Lung microvascular endothelial cell (primary cell): ENCODE measurements at regions not wholly inside any gene's neighbourhood (a gene's known extent, or its start where the extent isn't known, plus 50 kb on each side); places are given as distances from the start of the nearest gene placed in this dataset.

Experiments used
- DNase-seq, 2 donors: peaks; one replicate each; pipeline versions ENCODE4 v3.0.0 to v3.0.0-alpha.2; 2010; ENCODE audit warnings: low read depth in 2 of 2

GRCh38 chr12:78403681-78404080 is 460.9 kb upstream of the SYT1 start:
- no peak for DNase-seq

DNA sequence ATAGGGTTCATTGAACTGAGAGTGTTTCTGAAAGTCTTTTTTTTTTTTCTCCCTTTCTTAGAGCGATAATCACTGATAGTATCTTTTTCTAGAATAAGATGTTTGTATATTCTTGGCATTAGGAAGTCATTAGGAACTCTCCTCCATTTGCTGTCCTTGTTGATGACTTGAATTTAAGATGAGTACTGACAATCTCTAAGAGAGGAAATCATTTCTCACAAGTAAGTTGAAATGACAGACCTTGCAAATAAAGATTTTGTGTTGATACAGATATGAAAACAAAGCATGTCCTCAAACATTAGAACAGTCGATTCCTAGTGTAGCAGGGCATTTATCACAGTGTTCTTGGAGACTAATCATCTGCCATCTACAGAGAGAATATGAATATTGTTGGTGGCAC is 458.4 kb upstream of the SYT1 start:
- DNase-seq: no peak

DNA sequence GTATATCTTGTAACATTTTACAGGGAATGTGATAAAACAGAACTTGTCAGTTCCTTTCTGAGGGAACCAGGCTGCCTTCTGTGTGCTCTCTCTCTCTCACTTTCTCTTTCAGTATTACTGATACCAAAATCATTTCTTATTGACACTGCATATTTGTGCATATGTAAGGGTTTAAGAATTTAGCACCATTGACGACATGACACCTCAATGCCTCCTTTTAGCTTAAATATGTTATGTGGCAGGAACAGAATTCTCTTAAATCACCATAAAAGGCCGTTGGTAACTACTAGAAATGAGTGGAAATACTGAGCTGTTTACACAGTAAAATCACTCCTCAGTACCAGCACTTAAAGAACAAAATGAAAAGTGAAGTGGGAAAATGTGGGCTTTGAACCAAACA is 457.7 kb upstream of the SYT1 start:
- peak in 1 of 2 donors; percentile 7 for DNase-seq

DNA sequence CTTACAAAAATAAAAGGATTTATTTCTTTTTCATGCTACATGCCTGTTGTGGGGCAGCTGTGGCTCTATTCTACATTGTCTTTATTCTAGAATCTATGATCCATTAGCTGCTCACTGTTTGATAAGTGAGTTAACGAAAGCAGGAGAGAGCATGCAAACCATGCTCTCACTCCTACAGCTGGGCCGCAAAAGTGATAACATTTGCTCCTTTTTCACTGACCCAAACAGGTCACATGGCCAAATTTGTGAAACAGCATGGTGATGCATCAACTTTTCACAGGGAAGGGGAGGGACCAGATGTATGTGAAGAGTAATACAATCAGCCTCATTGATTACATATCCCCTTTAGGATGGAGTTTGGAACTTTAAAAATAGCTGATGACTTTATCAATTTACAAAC is 456.9 kb upstream of the SYT1 start:
- DNase-seq: no peak

DNA sequence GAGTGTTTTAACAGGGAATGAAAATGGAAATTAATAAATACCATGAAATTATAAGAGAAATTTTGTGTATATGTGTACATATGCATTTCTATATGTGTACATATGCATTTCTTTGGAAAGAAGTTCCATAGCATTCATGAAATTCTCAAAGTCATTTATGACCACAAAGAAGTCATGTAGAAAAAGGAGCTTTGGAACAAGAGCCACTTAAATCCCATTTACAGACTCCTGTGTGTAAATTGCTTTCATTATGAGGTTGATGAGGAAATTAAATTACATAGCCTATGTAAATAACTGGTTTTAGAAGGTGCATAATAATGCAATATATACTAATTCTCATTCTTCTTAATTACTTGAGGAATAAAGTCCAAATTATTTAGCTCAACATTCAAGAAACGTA is 450.5 kb upstream of the SYT1 start:
- DNase-seq: no peak

GRCh38 chr12:78418919-78419318 is 445.7 kb upstream of the SYT1 start:
- no peak for DNase-seq

DNA sequence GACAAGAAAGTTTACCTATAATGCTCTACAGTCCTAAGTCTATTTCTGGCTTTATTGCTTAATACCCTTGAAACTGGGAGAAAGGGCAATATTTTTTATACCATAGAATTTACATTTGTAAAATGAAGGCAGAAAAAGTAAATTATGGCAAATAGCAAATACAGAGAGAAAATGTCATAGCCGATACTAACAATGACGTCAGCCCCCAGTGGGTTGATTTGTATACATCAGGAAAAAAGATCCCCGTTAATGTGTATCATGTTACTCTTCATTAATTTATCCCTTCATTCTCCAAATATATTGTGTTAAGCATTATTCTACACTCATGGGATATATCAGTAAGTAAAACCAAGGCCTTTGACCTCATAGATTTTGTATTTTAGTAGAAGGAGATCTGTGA is 445.1 kb upstream of the SYT1 start:
- DNase-seq: no peak

- DNase-seq: no peak
These were observed 443.6 kb upstream of the SYT1 start for GRCh38 chr12:78420991-78421390.

DNA sequence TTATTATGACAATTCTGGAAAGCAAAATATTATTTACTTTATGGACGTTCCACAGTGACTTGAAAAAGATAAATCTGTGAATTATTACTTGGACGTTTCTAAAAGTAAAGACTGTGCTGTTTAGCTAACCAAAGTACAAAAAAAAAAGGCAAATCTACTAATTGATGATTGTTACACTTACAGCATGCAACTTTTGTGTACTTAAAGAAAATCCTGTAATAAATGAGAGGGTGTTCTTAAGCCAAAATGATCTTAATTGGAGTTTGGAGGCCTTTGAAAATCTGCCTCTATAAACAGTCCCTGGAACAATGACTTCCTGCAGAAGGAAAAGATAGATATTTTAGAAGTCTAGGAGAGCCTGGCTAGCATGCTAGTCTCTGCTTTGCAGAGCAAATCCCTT is 434.0 kb upstream of the SYT1 start:
- DNase-seq: no peak

GRCh38 chr12:78431931-78432330 is 432.6 kb upstream of the SYT1 start:
- DNase-seq: no peak

DNA sequence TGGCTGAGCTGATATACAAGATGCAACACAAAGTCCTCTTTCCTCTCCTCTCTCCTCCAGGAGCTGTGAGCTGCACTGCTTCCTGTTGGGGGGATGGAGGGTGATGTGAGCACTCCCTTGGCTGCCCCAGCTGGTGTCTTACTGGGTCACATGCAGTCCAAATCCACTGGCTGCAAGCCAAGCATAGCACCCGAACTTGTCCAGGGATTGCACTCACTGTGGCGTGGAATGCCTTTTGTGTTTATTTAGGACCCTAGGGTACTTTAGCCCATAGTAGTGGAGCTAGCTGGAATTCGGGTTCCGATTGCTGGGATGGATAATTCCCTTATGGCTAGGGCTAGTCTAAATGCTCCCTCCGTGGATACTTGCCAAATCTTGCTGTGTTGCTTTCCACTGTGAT is 424.9 kb upstream of the SYT1 start:
- DNase-seq: no peak

DNA sequence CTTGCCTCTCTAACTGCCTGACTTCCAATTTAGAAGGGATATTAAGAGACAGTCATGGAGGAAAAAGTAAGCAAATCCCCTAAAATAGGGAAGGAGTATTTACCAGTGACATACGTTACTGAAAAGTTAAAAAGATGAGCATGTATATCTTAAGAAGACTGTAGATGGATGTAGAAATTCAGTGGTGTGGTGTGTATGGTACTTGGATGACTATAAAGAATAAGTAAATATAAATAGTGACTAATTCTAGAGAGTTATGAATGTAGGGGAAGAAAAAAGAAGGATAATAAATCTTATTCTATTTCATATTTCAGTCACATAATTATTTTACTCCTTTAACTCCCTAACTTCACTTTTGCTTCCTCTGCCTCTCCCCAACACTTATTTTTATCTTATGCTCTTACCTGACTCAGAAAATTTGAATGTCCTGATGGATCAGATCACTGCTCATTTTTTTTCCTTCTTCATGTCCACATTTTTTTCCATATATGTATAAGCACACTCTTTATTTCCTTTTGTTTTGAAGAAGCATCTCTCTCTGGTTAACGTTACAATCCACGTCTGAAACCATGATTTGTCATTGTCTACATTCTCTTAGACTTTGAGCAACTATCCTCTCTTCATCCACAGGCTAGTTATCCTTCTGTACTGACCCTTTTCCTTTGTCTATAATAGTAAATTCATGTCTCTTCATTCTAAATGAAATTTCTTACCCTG is 422.7 kb upstream of the SYT1 start:
- no peak for DNase-seq

DNA sequence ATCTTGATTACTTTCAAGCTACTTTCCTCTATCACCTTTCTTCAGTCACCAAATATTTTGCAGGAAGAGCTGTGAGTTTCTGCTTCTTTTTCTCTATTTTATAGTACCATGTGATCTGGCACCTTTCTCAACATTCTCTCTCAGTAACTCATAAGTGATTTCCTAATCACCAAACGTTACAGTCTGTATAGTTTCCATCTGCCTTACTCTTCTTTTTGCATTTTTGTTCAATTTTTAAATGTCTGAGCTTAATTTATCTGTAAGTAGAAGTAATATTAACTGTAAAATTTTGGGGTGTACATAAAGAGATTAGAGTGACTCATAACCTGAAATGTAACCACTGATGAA is 422.1 kb upstream of the SYT1 start:
- DNase-seq: no peak

DNA sequence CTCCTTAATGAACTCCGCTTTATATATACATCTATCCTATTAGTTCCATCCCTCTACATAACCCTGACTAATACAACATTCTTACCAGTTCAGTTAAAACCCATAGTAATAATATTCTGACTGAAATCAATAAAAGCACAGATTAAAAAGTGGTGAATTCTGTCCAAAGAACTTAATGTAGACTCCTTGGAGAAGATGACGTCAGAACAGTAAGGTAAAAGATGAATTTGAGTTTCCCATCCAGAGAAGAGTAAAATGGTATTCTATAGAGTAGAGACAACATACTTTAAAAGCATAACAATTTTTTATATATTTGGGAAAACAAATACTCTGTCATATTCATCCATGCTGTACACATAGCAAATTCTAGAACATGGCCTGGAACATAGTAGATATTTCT is 418.0 kb upstream of the SYT1 start:
- DNase-seq: no peak

DNA sequence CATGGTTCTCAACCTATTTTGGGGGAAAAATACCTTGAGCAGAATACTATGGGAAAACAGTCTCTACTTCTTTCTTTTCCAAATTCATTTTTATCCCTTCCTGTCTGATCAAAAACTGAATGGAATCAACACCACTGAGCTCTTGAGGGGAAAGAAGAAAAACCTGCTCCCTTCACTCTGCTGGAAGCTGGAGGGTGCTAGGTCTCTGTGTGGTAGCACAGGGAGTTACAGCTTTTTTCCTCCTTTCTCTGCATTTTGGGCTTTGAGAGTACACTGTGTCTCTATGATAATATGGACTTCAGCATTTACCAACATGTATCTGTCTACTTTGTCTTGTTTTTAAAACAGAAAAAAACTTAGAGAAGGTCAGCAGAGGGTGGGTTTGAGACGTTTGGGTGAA is 417.2 kb upstream of the SYT1 start:
- no peak for DNase-seq

- no peak for DNase-seq
These were observed 415.9 kb upstream of the SYT1 start for GRCh38 chr12:78448692-78449091.

- DNase-seq: no peak
These were observed 408.6 kb upstream of the SYT1 start for GRCh38 chr12:78455991-78456390.

DNA sequence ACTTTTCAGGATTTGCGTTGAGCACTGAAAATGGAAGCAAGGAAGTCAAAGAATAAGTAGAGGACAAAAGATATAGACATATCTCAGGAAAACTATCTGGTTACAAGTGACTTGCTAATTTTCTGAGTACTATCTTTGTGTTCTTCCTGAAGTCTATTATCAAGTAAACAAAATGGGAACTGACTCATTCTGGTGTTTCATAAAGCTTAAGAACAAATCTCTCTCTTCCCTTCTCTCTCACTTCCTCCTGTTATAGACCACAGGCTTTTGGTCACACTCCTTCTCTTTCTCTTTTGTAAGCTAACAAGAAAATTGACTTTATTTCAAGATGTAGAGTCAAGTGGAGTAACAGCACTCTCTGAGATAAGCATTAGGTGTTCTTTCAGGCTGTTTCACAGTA is 406.6 kb upstream of the SYT1 start:
- peak in 1 of 2 donors; percentile 18 for DNase-seq

DNA sequence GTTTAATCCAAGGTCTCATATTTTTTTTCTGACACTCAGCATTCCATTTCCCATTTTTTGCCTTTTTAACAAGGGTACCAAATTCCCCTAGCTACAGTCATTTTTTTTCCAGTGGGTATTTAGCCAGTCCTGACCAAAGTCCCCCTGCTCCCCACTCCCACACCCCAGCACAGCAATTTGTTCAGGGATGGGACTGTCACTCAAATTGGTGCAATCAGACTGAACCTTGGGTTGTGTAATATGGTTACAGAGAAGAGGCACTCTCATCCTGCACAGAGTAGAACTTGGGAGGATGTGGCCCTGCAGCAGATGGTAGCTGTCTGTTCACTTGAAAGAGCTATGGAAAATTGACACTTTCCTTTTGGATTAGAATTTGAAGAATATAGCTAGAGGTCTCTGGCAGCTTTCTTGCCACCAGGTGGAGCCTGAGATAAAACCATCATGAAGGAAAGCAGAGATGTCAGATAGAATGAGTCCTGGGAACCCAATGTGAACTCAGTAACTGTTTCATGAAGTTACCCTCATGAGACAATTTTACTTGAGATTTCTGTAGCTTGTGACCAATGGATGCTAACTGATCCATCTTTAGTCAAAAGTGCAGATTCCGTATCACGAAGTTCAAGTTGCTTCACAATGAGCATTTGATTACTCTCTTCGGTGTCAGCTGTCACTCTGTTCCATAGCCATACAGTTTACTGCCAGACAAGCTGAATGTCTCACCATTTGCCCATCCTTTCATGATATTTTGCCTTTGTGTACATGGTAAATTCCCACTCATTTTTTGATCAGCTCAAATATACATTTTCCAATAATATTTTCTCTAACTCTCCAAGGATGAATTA is 394.0 kb upstream of the SYT1 start:
- peak; percentile 64 to 66 for DNase-seq

- peak in 1 of 2 donors; percentile 38 for DNase-seq
These were observed 391.4 kb upstream of the SYT1 start for GRCh38 chr12:78473136-78473535.

DNA sequence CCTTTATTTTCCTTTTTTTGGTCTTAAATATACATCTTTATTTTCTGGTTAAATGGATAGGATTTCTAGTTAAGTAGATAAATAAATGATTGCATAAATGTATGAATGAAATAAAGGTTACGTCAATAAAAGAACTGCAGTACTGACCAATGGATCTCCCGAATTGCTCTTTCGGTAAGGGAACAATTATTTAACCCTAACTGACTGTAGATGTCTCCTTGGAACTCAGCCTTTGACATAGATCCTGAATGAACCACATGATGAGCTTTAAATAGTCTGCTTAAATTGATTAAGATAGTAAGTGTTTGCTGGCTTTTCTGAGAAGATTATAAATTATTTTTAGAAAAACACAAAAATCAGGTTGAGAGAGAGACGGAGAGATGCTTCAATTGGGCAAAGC is 391.0 kb upstream of the SYT1 start:
- no peak for DNase-seq

DNA sequence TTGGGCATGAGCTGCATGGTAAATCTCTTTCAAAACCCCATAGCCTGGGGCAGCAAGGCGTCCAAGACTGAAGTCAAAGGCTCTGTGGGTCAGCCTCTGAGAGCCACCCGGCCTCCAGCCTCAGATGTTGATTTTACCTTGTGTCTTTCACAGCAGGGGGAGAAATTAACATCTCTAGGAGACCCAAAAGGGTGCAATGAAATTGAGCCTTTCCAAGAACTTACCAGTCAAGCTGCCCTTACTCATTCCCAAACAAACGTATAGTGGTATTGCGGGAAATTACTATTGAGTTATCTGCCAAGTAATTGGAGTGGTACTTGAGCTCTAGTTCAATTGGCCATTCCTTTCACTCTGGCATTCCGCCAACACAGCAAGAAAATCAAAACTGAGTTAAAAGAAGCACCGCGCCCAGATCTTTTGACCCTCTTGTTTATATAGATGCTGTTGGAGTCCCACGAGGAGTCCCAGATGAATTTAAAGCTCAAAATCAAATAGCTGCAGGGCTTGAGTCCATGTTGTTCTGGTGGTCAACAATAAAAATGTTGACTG is 380.7 kb upstream of the SYT1 start:
- DNase-seq: no peak

DNA sequence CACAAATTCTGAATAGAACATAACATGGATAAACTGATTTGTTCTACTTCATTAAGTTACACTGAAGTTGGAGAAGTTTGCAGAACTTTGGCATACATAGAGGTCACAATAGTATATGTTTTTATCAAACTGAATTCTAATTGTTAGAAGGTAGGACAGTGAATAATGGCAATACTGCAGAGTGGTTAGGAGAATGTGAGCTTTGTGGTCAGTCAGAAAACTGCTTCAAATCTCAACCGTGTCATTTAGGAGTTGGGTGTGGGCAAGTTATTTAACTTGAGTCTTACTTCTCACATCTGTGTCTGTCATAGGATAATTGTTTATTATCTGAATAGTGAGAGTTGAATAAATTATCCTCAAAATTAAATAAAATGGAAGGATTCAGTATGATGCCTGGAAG is 374.6 kb upstream of the SYT1 start:
- DNase-seq: no peak
